OCI-LY7 (cell line): ENCODE measurements at regions not wholly inside any gene's neighbourhood (a gene's known extent, or its start where the extent isn't known, plus 50 kb on each side); places are given as distances from the start of the nearest gene placed in this dataset.

Source experiments
- BruUV-seq: library from RNA; stranded (reverse); fragments of 400-500 nt; replicated peaks from 2 replicates; lab custom pipeline; 2021; lab: Mats Ljungman, UMichigan
- CTCF ChIA-PET: fragments of 300-600 bp; sonication (Branson Sonifier 250); formaldehyde crosslinking; loops from one replicate; lab custom pipeline; 2022; ENCODE audit warnings: antibody characterized with exemption; ENCODE audit not compliant: unreplicated experiment; lab: Charles Lee
- POLR2A ChIA-PET: fragments of 300-600 bp; sonication (Branson Sonifier 250); formaldehyde crosslinking; loops from one replicate; lab custom pipeline; 2022; ENCODE audit warnings: antibody characterized with exemption; lab: Charles Lee
- DNase-seq: peaks from one replicate; pipeline ENCODE4 v3.0.0-alpha.2; 2015; ENCODE audit warnings: low spot score
- H2AFZ ChIP-seq: fragments of 200-600 bp; sonication (generic), shearing (Covaris generic); 2 replicates; pipeline ENCODE4 v1.6.1; 2014; ENCODE audit warnings: mild to moderate bottlenecking, antibody characterized with exemption, low read length, moderate library complexity
- H3K27ac ChIP-seq: fragments of 200-600 bp; sonication (generic); 2 replicates; pipeline ENCODE4 v1.5.1; 2014; ENCODE audit warnings: mixed run types, low read depth, mild to moderate bottlenecking, moderate library complexity, low read length, inconsistent platforms; ENCODE audit not compliant: poor library complexity, severe bottlenecking
- H3K36me3 ChIP-seq: fragments of 200-600 bp; sonication (generic); 2 replicates; pipeline ENCODE4 v1.6.1; 2014; ENCODE audit warnings: mild to moderate bottlenecking, antibody characterized with exemption, low read length, moderate library complexity, mixed read lengths; ENCODE audit not compliant: insufficient read depth
- H3K4me1 ChIP-seq: fragments of 200-600 bp; sonication (generic); 2 replicates; pipeline ENCODE4 v1.5.1; 2014; ENCODE audit warnings: mild to moderate bottlenecking, low read length; ENCODE audit not compliant: insufficient read depth, poor library complexity, severe bottlenecking
- H3K4me2 ChIP-seq: fragments of 200-600 bp; sonication (generic); 2 replicates; pipeline ENCODE4 v1.6.1; 2014; ENCODE audit warnings: mild to moderate bottlenecking, low read length
- H3K4me3 ChIP-seq: fragments of 200-600 bp; sonication (generic); 2 replicates; pipeline ENCODE4 v1.5.1; 2014; ENCODE audit warnings: mild to moderate bottlenecking, low read depth, low read length; ENCODE audit not compliant: poor library complexity, severe bottlenecking
- H3K79me2 ChIP-seq: fragments of 200-600 bp; sonication (generic); 2 replicates; pipeline ENCODE4 v1.6.1; 2016; ENCODE audit warnings: low read depth, mild to moderate bottlenecking, low read length, moderate library complexity, mixed read lengths; ENCODE audit not compliant: insufficient read depth
- H3K9me2 ChIP-seq: fragments of 200-600 bp; sonication (generic); 2 replicates; pipeline ENCODE4 v1.6.1; 2016; ENCODE audit warnings: mild to moderate bottlenecking, low read length, mixed read lengths; ENCODE audit not compliant: insufficient read depth
- H3K9me3 ChIP-seq: fragments of 200-600 bp; sonication (generic); 2 replicates; pipeline ENCODE4 v1.6.1; 2014; ENCODE audit warnings: mild to moderate bottlenecking, mixed run types, low read length, mixed read lengths
- H4K20me1 ChIP-seq: fragments of 200-600 bp; sonication (generic); 2 replicates; pipeline ENCODE4 v1.6.1; 2014; ENCODE audit warnings: mild to moderate bottlenecking, antibody characterized with exemption, low read length, moderate library complexity, mixed read lengths; ENCODE audit not compliant: insufficient read depth
- EZH2phosphoT487 ChIP-seq: fragments of 200-600 bp; sonication (generic); IDR thresholded peaks from 2 replicates; pipeline ENCODE4 v1.6.1; 2018; ENCODE audit warnings: low read depth, borderline replicate concordance, mild to moderate bottlenecking, mixed run types, antibody characterized with exemption, low read length, moderate library complexity, mixed read lengths
- intact Hi-C: fragments of 100-400 bp; cut with micrococcal nuclease; formaldehyde crosslinking; loops from one replicate; pipeline ENCODE4 v1.10.0; 2022; ENCODE audit not compliant: unreplicated experiment
- TF ChIP-seq, protein P1 (sequence below): fragments of 200-600 bp; sonication (generic); conservative IDR thresholded peaks from 2 replicates; pipeline ENCODE4 v1.5.1; 2014; ENCODE audit warnings: mild to moderate bottlenecking, antibody characterized with exemption, low read length, moderate library complexity, mixed read lengths

DNA sequence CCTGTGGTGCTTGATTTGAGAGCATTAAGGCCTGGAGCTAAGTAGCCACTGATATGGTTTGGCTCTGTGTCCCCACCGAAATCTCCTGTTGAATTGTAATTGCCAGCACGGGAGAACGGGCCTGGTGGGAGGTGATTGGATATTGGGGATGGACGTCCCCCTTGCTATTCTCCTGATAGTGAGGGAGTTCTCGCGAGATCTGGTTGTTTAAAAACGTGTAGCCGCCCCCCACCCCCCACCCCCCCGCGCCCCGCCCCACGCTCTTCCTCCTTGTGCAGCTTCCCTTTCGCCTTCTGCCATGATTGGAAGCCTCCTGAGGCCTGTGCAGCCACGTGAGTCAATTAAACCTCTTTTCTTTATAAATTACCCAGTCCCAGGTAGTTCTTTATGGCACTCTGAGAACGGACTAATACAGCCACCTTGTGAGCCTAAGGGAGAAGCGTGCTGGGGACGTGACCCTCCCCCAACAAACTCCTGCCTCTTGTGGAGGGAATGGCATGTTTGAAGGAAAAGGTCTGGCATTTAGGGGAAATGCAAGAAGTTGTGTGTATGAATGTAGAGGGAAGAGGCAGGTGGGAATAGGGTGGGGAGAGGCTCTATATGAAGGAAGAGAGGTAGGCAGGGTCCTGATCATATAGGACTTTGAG, 118.0 kb upstream of the KMT2C start:
- no peaks in the 10 kb centered on the region for H3K4me1 ChIP-seq
- TF ChIP-seq, protein P1, sequence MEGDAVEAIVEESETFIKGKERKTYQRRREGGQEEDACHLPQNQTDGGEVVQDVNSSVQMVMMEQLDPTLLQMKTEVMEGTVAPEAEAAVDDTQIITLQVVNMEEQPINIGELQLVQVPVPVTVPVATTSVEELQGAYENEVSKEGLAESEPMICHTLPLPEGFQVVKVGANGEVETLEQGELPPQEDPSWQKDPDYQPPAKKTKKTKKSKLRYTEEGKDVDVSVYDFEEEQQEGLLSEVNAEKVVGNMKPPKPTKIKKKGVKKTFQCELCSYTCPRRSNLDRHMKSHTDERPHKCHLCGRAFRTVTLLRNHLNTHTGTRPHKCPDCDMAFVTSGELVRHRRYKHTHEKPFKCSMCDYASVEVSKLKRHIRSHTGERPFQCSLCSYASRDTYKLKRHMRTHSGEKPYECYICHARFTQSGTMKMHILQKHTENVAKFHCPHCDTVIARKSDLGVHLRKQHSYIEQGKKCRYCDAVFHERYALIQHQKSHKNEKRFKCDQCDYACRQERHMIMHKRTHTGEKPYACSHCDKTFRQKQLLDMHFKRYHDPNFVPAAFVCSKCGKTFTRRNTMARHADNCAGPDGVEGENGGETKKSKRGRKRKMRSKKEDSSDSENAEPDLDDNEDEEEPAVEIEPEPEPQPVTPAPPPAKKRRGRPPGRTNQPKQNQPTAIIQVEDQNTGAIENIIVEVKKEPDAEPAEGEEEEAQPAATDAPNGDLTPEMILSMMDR = no peak
- TF ChIP-seq EZH2phosphoT487 = no peak
- BruUV-seq = no TSS peak
- no peaks in the 10 kb centered on the region for H3K36me3 ChIP-seq
- no peaks in the 10 kb centered on the region for H4K20me1 ChIP-seq
- no peaks in the 10 kb centered on the region for H3K9me2 ChIP-seq
- no peaks in the 10 kb centered on the region for H3K9me3 ChIP-seq
- no peak overlapping the region for H3K4me2 ChIP-seq
- no peak overlapping the region for H2AFZ ChIP-seq
- ChIA-PET POLR2A (interaction anchor here (0.7 kb wide), 1 partner anchor 54 kb away, joined by 3 read pairs; no protein-coding TSS in a partner anchor), CTCF (no interaction called here)
- no peak overlapping the region for H3K4me3 ChIP-seq
- intact Hi-C loops = no loop called here
- no peak overlapping the region for H3K27ac ChIP-seq
- no peaks in the 10 kb centered on the region for H3K79me2 ChIP-seq
- no peak for DNase-seq

DNA sequence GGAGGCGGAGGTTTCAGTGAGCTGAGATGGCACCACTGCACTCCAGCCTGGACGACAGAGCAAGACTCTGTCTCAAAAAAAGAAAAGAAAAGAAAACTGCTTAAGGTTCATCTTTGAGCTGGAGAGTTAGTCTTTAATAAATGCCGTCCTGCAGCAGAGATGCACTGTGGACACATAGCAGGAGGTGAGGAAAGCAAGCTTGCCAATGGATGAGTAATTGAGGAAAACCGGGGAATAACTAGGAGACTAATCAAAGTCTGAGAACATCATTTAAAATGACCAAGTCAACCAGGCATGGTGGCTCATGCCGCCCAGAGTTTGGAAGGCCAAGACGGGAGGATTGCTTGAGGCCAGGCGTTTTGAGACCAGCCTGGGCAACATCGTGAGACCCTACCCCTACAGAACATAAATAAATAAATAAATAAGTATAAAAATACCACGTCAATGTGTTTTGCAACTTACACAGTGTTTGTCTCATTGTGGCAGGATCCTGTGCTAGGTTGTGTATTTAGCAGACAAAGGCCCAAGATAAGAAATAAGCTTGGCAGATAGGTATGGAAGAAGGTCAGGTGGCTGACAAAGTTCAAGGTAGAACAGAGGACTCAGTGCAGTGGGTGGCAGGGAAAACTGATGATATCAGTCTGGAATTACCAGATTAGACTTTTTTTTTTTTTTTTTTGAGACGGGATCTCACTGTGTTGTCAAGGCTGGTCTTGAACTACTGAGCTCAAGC, 115.7 kb upstream of the KMT2C start:
- no peak overlapping the region for H3K4me2 ChIP-seq
- no peaks in the 10 kb centered on the region for H3K9me2 ChIP-seq
- no peaks in the 10 kb centered on the region for H4K20me1 ChIP-seq
- intact Hi-C loops = no loop called here
- no TSS peak for BruUV-seq
- H3K27ac ChIP-seq = no peak overlapping the region
- no peak for TF ChIP-seq EZH2phosphoT487
- TF ChIP-seq, protein P1 = no peak
- no peaks in the 10 kb centered on the region for H3K79me2 ChIP-seq
- POLR2A ChIA-PET = interaction anchor here (0.7 kb wide), 1 partner anchor 33 kb away, joined by 4 read pairs; no protein-coding TSS in a partner anchor
- H3K4me3 ChIP-seq = no peak overlapping the region
- H3K36me3 ChIP-seq = no peaks in the 10 kb centered on the region
- H3K9me3 ChIP-seq = no peaks in the 10 kb centered on the region
- no peaks in the 10 kb centered on the region for H3K4me1 ChIP-seq
- H2AFZ ChIP-seq = no peak overlapping the region
- CTCF ChIA-PET = no interaction called here
- no peak for DNase-seq
